ENCODE measurements at regions not wholly inside any gene's neighbourhood (a gene's known extent, or its start where the extent isn't known, plus 50 kb on each side); places are given as distances from the start of the nearest gene placed in this dataset.
"Not testable (repeated sequence)": the region's sequence is repeated elsewhere in the genome, so short reads cannot be mapped to it uniquely, and the experiment has no call there.

GRCh38 chr20:30671120-30671519, 586.3 kb upstream of the DEFB115 start:
- not testable (repeated sequence) for DNase-seq

GRCh38 chr20:30675988-30676564, 581.4 kb upstream of the DEFB115 start:
- not testable (repeated sequence) for DNase-seq

GRCh38 chr20:30682236-30682635, 575.2 kb upstream of the DEFB115 start:
- not testable (repeated sequence) for DNase-seq

GRCh38 chr20:30712861-30713260, 544.6 kb upstream of the DEFB115 start:
- not testable (repeated sequence) for DNase-seq

GRCh38 chr20:30719415-30720199, 537.9 kb upstream of the DEFB115 start:
- not testable (repeated sequence) for DNase-seq

GRCh38 chr20:30723511-30723910, 534.0 kb upstream of the DEFB115 start:
- DNase-seq, result not testable (repeated sequence)

- peak in 1 of 2 donors; percentile 3 for DNase-seq
Observed at GRCh38 chr20:30723934-30724687, 533.4 kb upstream of the DEFB115 start.

- not testable (repeated sequence) for DNase-seq
Observed at GRCh38 chr20:30724688-30725074, 532.8 kb upstream of the DEFB115 start.

- not testable (repeated sequence) for DNase-seq
Observed at GRCh38 chr20:30725188-30725587, 532.3 kb upstream of the DEFB115 start.

GRCh38 chr20:30728271-30728885, 529.1 kb upstream of the DEFB115 start:
- DNase-seq, result not testable (repeated sequence)

Data from CD4-positive, alpha-beta T cell treated with Interferon alpha-2 for 1 hour (primary cell).